ENCODE measurements at regions not wholly inside any gene's neighbourhood (a gene's known extent, or its start where the extent isn't known, plus 50 kb on each side); places are given as distances from the start of the nearest gene placed in this dataset.
"Not testable (repeated sequence)": the region's sequence is repeated elsewhere in the genome, so short reads cannot be mapped to it uniquely, and the experiment has no call there.

DNA sequence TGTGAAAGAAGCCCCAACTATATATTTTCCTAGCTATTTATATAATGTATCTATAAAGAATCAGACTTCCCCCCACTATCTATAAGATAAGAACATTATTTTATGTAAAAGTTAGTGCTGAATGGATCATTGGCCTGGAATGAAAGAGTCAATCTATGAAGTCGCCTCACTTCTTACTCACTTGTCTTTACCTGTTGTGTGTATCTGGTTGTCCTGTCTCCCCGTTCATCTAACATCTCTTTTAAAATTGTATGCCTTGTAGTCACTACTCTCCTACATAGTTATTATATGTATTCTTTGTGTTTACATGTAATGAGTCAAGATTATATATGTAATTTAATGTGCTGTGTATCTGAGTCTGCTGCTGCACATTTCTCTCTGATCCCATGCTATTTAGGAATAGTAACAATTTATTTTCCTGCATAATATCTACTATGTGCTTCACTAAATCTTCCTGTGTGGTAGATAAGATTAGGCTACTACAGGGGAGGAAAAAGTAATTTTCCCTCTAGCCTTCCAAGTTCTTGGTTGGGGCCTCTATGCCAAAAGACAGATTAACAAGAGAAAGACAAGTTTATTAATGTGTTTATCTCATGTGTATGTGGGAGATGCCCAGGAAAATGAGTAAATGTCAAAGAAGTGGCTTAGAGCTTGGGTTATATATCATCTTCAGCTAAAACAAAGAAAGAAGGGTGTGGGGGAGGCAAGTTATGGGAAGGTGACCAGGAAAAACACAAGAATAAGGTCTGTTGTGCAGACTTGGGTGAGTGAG lies 77.6 kb upstream of the FRMPD4 start:
- no peak for DNase-seq

DNA sequence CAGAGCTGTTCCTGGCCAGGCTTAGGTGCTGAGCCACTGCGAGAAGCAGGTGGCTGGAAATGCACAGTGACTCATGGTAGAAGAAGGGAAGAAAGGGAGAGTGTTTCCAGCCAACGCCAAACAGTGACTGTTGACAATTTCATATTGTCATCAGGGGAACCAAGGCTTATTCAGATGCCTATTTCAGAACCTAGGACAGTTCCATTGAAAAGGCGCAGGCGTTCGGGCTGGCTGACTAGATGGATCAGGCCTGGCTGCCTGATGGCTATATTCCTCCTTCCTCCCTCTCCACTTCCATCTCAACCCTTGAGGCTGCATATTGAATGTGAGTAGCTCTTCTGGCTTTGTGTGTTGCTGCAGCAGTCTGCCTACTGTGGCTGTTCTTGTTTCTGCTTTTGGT lies 73.0 kb upstream of the FRMPD4 start:
- DNase-seq, result no peak

DNA sequence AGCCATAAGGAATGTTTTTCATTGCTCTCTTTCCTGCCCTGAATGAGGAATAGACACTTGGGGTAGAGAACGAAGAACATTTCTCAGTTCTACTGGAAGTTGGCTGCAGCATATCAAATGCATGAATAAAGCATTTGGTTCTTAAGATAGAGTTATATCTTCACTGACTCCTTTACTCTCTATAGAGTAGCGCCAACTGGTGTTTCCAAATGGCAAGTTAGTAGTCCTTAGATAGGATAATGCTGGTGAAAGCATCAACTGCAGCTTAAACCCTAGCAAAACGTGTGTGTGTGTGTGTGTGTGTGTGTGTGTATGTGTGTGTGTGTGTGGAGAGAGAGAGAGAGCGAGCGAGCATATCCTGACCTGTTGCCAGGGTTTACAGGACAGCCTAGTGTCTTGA lies 62.2 kb upstream of the FRMPD4 start:
- DNase-seq, result no peak

DNA sequence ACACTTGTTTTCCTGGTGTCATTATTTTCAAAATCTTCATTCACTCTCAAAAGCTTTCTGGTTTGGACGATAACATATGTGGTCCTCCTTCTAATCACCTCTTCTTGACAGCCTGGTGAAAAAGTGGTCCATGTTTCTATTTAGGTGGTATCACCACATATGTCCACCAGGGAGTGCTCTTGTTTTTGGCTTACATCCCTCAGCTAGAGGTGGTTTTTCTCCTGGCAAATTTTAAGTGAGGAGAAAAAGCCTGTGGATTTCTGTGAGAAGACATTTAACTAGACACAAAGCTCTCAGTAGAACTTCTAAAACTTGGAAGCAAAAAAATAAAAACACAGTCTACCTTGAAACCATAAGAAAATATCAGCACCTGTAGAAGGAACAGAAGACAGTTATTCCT lies 58.0 kb upstream of the FRMPD4 start:
- peak; percentile 69 for DNase-seq

DNA sequence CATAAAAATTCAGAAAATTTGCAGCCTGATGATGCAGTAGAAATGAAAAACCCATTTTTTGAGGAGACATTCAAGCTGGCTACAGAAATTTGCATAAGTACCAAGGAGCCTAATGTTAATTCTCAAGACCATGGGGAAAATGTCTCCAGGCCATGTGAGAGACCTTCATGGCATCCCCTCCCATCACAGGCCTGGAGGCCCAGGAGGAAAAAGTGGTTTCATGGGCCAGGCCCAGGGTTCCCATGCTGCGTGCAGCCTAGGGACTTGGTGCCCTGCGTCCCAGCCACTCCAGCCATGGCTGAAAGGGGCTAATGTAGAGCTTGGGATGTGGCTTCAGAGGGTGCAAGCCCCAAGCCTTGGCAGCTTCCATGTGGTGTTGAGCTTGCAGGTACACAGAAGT lies 55.3 kb upstream of the FRMPD4 start:
- not testable (repeated sequence) for DNase-seq
